Urinary bladder (tissue), 3 donors: ENCODE measurements at regions not wholly inside any gene's neighbourhood (a gene's known extent, or its start where the extent isn't known, plus 50 kb on each side); places are given as distances from the start of the nearest gene placed in this dataset.
A peak's percentile ranks its signal among the peaks of the same experiment; 100 is the strongest.
"Not testable (repeated sequence)": the region's sequence is repeated elsewhere in the genome, so short reads cannot be mapped to it uniquely, and the experiment has no call there.

Experiments used
- DNase-seq: peaks from one replicate; pipeline ENCODE4 v3.0.0-alpha.2; 2015; ENCODE audit errors: extremely low spot score
- H3K27ac ChIP-seq: one replicate; pipeline ENCODE4 v1.5.1; 2013; ENCODE audit warnings: low read depth, mild to moderate bottlenecking, moderate library complexity
- H3K36me3 ChIP-seq: one replicate; pipeline ENCODE4 v1.6.1; 2013; ENCODE audit warnings: mild to moderate bottlenecking, moderate library complexity; ENCODE audit not compliant: insufficient read depth
- H3K4me1 ChIP-seq: one replicate; pipeline ENCODE4 v1.6.1; 2013; ENCODE audit warnings: mild to moderate bottlenecking, moderate library complexity; ENCODE audit not compliant: insufficient read depth
- H3K4me3 ChIP-seq: one replicate; pipeline ENCODE4 v1.5.1; 2013; ENCODE audit warnings: low read depth, low read length
- WGBS: extraction: QIAGEN DNeasy Blood & Tissue Kit; methylation state at CpG from one replicate; pipeline ENCODE4 v1.1.7; 2013; 5-methylcytosine and 5-hydroxymethylcytosine counted together
- donor health status: healthy with polysubstance abuse.
- donor health status: healthy.

DNA sequence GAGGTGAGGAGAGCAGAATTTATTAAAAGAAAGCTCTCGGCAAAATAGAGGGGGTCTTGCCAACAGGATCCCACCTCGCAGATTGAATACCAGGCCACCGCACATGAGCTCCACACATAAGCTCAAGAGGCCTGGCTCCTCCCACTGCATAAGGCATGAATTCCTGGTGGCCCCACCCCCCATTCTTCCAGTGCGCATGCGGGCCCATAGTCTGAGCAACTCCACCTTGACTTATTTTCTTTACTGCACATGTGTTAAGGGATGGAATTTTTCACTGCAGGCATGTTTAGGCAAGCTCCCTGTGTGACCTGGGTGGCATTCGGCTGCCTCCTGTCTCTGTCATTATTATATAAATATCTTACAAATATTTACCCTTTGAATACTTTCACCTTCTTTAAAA lies 412.5 kb downstream of the RMST start:
- peak; percentile 43 for DNase-seq
- WGBS = 67% methylated on average over 6 of the region's 6 CpGs
- no peak overlapping the region for H3K4me3 ChIP-seq
- no peaks in the 10 kb centered on the region for H3K36me3 ChIP-seq
- H3K4me1 ChIP-seq = no peaks in the 10 kb centered on the region
- H3K27ac ChIP-seq = no peak overlapping the region

DNA sequence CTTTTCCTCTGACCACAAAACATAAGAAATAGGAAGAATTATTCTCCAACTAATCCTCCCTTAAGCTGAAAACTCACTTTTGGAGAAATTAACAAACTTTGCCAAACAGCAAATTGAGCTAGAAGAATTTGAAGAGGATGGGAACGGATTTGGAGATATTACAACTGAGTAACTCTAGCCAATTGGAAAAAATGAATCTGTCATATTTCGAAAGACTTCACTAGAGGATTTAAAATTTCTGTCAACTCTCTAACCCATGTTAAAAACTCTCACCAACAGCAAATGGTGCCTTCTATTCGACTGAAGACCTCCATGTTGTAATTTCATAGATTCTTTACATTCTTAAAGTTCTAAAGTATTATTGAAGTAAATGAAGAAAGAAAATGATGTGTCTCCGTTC lies 414.2 kb downstream of the RMST start:
- Histone ChIP-seq H3K36me3 (no peaks in the 10 kb centered on the region), H3K4me1 (no peaks in the 10 kb centered on the region), H3K4me3 (no peak overlapping the region), H3K27ac (no peak overlapping the region)
- 49% methylated on average over 4 of the region's 4 CpGs for WGBS
- DNase-seq = no peak

DNA sequence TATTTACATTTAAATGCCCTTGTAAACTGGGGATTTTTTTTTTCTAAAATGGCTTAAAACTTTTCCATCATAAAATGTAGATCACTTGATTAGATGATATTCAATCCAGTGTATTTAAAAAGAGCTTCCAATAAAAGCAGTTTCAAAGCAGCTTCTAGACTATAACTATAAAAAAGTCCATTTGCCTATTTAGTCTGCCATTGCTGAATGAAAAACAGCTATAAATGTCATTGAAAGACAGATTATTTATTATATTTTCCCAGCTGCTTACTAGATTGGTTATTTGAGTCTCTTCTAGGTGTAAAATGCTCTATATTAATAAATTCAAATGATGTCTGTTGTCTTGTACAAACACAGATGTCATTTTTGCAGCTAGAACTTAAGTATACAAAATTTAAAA lies 414.8 kb downstream of the RMST start:
- Histone ChIP-seq H3K4me1 (no peaks in the 10 kb centered on the region), H3K27ac (no peak overlapping the region), H3K4me3 (no peak overlapping the region), H3K36me3 (no peaks in the 10 kb centered on the region)
- DNase-seq = no peak

DNA sequence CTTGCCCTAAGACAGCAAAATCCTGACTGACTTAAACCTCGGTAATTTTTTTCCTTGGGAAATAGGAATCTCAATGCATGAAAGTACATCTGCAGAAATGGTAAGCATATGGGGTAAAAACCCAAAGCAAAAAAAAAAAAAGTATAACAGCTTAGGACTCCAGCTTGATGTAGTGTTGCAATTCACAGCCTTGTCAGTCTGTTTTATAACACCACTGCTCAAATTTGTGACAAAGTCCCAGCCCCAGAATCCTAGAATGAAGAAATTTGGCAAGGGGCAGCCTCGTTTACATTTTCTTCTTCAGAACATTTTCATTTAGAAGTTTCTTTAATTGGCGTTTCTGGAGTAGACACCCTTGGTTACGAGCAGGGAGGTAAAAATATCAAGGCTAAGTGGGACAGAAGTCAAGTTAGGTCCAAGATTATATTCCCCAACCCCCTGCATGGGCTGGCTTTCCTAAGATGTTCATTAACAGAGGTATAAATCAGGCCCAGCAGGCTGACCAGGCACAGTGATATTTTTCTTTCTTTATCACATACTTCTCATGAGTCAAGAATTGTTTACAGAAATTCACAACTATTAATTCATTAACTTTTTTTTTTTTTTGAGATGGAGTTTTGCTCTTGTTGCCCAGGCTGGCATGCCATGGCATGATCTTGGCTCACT lies 424.0 kb downstream of the RMST start:
- WGBS = 46% methylated on average over 4 of the region's 4 CpGs

DNA sequence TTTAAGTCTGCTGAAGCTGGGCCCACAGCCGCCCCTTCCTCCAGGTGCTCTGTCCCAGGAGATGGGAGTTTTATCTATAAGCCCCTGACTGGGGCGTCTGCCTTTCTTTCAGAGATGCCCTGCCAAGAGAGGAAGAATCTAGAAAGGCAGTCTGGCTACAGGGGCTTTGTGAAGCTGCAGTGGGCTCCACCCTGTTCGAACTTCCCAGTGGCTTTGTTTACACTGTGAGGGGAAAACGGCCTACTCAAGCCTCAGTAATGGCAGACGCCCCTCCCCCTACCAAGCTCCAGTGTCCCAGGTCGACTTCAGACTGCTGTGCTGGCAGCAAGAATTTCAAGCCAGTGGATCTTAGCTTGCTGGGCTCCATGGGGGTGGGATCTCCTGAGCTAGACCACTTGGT lies 435.3 kb downstream of the RMST start:
- not testable (repeated sequence) for H3K4me1 ChIP-seq, DNase-seq, H3K27ac ChIP-seq, H3K4me3 ChIP-seq, H3K36me3 ChIP-seq
- WGBS = 39% methylated on average over 6 of the region's 6 CpGs

More for the DNA sequence above, 424.0 kb downstream of the RMST start:
- no peak overlapping the region for H3K27ac ChIP-seq
- no peak overlapping the region for H3K4me3 ChIP-seq
- DNase-seq = no peak
- no peaks in the 10 kb centered on the region for H3K4me1 ChIP-seq
- H3K36me3 ChIP-seq = no peaks in the 10 kb centered on the region

DNA sequence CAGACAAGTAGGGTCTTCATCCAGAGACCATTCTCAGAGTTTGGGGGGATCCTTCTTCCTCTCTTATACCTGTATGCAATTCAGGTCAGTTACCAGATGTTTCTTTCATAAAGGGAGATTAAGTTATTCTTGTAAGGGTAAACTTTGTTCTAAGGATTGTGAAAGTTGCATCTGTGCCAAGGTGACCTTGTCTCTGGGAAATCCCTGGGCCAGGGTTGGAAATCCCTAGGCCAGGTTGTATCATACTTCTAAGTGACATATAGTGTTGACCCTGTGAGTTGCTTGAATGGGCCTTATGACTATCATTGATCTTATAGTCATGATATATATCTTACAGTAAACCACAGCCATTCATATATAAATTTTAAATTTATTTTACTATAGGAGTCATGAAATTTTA lies 436.9 kb downstream of the RMST start:
- DNase-seq = no peak
- no peaks in the 10 kb centered on the region for H3K36me3 ChIP-seq

DNA sequence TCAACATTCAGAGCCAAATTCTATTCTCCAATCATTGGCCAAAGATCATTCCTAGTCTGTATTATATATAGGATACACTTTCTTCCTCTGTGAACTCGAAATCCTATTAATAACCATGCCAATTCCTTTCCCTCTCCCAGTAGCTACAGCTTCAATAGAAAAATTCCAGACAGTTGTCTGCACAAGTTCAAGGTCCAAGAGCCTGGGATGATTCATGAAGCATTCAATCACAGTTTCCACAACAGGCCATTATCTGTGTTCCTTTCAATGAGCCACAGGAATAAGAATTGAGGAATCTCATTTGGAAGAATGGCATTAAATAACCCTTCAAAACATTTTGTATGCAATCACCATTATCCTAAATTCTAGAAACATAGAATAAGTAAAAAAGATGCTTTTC lies 437.4 kb downstream of the RMST start:
- Histone ChIP-seq H3K27ac (no peak overlapping the region), H3K4me1 (no peaks in the 10 kb centered on the region), H3K36me3 (no peaks in the 10 kb centered on the region), H3K4me3 (no peak overlapping the region)
- WGBS = 64% methylated on average over 1 of the region's 1 CpG
- no peak for DNase-seq

More for the DNA sequence above, 436.9 kb downstream of the RMST start:
- H3K4me1 ChIP-seq = no peaks in the 10 kb centered on the region
- no peak overlapping the region for H3K27ac ChIP-seq
- no peak overlapping the region for H3K4me3 ChIP-seq

DNA sequence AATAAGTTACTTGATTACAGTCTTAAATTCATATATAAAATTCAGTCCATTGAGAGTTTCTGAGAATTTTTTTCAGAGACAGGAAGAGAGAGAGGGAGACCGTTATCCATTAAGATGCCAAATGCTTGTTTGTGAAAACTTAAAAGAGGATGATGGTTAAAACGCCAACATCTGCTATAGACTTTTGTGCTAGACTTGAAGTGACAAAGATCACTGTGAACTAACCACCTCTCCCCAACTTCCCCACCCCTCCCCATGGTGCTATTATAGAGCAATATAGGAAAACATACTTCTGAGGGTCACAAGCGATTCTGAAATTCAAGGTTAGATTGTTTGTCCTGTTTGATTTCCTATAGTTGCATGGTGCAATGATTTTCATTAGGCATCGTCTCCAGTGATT lies 440.8 kb downstream of the RMST start:
- DNase-seq = no peak
- Histone ChIP-seq H3K36me3 (no peaks in the 10 kb centered on the region), H3K4me3 (no peak overlapping the region), H3K27ac (no peak overlapping the region), H3K4me1 (no peaks in the 10 kb centered on the region)
- 75% methylated on average over 4 of the region's 4 CpGs for WGBS

DNA sequence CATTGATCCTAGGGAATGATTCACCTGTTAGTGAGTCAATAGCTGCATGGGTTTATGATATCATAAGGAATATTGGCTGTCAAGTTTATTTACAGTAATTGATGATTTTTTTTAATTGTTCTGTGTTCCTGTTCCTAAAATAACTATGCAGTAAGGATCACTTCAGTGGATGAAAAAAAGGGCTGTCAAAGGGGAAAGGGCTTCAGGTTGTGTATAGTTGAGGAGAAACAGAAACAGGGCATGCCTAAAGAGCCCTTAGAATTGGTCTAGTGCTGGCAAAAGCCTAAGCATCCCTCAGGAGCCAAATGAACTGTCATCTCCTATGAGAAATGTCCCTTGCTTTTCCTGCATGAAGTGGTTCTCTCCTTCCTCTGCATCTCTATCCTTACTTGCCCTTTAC lies 444.9 kb downstream of the RMST start:
- Histone ChIP-seq H3K4me1 (no peaks in the 10 kb centered on the region), H3K36me3 (no peaks in the 10 kb centered on the region), H3K4me3 (no peak overlapping the region), H3K27ac (no peak overlapping the region)
- DNase-seq = no peak

DNA sequence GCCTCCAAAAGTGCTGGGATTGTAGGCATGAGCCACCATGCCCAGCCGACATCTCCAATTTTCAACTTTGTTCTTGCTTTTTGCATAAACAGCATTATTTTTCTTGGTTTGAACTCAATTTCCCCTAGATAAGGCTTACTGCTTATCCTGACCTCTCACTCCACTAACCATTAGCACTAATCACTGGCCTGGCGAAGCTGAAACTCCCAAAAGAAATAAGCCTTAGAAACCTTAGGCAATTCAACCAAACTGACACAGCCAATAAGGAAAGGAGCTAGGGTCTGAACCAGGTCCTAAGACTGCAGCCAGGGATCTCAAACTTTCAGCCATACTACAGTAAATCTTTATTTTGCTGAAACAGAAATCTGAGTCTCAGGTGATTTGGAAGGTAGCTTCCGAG lies 448.0 kb downstream of the RMST start:
- no peak overlapping the region for H3K27ac ChIP-seq
- H3K4me1 ChIP-seq = no peaks in the 10 kb centered on the region
- H3K36me3 ChIP-seq = no peaks in the 10 kb centered on the region
- no peak for DNase-seq
- no peak overlapping the region for H3K4me3 ChIP-seq
- 91% methylated on average over 3 of the region's 3 CpGs for WGBS

DNA sequence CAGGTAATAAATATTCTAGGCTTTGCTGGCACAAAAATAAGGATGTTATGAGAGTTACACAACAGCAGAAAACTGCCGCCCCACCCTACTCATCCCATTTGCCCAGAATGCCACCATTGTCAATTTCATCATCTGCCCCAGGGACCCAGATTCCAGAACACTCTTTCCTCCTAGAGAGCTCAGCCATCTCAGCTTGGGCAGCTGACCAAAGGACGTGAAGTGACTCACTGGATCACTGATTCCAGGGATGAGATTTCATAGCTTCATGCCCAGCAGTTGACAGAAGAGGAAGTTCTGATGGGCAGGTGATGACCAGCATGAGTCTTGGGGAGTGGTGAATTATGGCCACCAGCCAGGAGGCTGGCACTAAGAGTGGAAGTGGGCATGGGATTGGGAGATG lies 450.3 kb downstream of the RMST start:
- H3K4me1 ChIP-seq = no peaks in the 10 kb centered on the region
- H3K4me3 ChIP-seq = no peak overlapping the region
- no peak overlapping the region for H3K27ac ChIP-seq
- no peak for DNase-seq
- 76% methylated on average over 2 of the region's 2 CpGs for WGBS
- H3K36me3 ChIP-seq = no peaks in the 10 kb centered on the region

DNA sequence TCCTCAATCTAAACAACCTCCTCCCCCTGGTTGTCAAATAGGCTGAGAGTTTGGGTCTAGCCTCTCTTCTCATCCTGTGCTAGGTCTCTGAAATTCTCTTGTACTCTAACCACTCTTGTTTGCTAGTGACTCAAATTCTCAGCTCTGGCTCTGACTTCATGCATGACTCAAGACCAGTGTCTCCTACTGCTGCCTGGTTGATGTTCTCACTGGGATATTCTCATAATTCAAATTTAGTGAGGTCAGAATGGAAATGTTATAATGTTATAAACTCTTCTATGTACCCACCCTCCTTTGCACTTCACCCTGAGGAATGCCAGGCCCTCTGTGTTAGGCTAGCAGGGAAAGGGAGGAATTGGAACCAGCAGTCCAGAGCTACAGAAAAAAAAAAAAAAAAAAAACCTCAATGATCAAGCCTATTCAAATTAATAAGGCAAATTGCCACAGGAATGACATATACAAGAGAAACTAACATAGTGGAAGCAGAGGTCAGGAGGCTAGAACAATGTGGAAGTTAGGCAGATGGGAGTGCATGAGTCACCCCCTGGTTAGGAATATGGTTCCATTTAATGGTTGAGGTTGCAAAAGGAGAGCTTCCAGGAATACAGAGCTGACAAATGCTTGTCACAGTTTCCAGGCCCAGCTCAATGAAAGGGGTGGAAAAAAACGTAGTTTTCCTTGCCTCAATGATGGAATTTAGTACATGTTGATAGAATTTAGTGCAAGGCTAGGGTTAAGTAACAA lies 459.5 kb downstream of the RMST start:
- DNase-seq = no peak
- 57% methylated on average over 1 of the region's 1 CpG for WGBS
- no peaks in the 10 kb centered on the region for H3K4me1 ChIP-seq
- no peak overlapping the region for H3K27ac ChIP-seq
- H3K4me3 ChIP-seq = no peak overlapping the region
- H3K36me3 ChIP-seq = no peaks in the 10 kb centered on the region

DNA sequence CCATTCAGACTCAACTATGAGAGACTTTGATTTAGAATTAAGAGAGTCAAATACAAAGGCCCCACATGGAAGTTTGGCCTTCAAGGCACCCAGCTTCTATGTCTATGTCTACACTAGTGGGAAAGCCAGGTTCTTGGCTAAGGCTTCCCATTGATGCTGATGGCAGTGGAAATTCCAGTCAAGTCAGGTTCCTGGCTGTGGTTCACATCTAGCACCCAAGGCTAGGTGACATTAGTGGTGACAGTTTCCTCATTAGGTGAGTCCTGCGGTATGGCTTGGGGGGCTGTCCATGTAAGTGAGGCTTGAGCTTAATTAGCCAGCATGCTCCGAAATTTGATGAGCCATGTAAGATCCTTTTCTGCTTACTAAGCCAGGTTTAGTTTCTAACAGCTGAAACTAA lies 460.9 kb downstream of the RMST start:
- WGBS = 88% methylated on average over 2 of the region's 2 CpGs
- H3K27ac ChIP-seq = no peak overlapping the region
- H3K4me3 ChIP-seq = no peak overlapping the region
- no peak for DNase-seq
- no peaks in the 10 kb centered on the region for H3K4me1 ChIP-seq
- H3K36me3 ChIP-seq = no peaks in the 10 kb centered on the region

DNA sequence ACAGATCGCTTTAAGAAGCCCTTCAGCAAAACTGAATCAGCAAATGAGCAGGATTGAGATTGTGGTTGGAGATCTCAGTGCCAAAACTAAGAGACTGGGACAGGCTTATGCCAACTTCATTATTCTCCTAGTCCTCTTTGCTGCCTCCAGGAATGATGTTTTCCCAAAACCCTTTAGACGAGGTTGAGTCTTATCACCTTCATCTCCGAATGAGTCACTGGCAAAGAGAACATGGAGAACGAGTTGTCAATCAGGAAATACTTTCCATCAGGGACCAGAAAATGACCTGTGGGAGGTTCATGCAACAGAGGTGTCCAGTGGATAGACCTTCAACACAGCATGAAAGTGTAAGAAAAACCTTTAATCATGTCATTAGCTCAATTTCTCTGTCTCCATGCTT lies 461.5 kb downstream of the RMST start:
- H3K27ac ChIP-seq = no peak overlapping the region
- 69% methylated on average over 4 of the region's 4 CpGs for WGBS
- H3K4me1 ChIP-seq = no peaks in the 10 kb centered on the region
- no peak for DNase-seq
- no peak overlapping the region for H3K4me3 ChIP-seq
- H3K36me3 ChIP-seq = no peaks in the 10 kb centered on the region
